ENCODE measurements at regions not wholly inside any gene's neighbourhood (a gene's known extent, or its start where the extent isn't known, plus 50 kb on each side); places are given as distances from the start of the nearest gene placed in this dataset.

DNA sequence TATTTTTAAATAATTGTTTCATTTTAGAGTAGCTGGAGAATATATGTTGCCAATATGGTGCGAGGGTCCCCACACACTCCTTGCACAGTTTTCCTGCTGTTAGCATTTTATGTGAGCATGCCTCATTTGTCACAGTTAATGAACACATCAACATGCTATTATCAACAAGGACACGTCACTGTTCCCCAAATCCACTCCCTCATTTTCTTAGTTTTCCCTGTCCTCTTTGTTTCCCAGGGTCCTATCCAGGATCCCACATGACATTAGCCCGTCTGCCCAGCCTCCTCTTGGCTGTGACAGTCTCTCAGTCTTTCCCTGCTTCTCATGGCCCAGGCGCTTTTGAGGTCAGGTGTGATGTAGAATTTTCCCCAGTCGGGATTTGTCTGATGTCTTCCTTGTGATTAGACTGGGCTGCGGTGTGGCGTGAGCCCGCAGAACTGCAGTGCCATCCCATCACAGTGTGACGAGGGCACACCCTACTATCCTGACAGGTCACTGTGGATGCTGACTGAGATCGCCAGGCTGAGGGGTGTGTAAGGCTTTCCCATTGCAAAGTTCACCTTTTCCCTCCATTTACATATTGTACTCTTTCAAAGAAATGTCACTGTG lies 450.6 kb upstream of the B3GAT1 start (continued):
- TF ChIP-seq RNF2 (IDR thresholded peaks at IDR 0.05; ENCODE audit: borderline replicate concordance, low read depth, low read length, missing control alignments, poor library complexity, severe bottlenecking) (no peak), POLR2AphosphoS5 (IDR thresholded peaks at IDR 0.05; ENCODE audit: low read depth, low read length) (no peak), FOSL1 (IDR thresholded peaks at IDR 0.05; ENCODE audit: insufficient read depth, low read depth, low read length) (no peak), KDM4A (IDR thresholded peaks at IDR 0.05; ENCODE audit: low read depth, low read length, severe bottlenecking) (no peak), CBX8 (IDR thresholded peaks at IDR 0.05; ENCODE audit: borderline replicate concordance, low read depth, low read length) (no peak), EGR1 (IDR thresholded peaks at IDR 0.05; ENCODE audit: borderline replicate concordance, low read depth, low read length) (no peak)
- TF ChIP-seq, protein P1, sequence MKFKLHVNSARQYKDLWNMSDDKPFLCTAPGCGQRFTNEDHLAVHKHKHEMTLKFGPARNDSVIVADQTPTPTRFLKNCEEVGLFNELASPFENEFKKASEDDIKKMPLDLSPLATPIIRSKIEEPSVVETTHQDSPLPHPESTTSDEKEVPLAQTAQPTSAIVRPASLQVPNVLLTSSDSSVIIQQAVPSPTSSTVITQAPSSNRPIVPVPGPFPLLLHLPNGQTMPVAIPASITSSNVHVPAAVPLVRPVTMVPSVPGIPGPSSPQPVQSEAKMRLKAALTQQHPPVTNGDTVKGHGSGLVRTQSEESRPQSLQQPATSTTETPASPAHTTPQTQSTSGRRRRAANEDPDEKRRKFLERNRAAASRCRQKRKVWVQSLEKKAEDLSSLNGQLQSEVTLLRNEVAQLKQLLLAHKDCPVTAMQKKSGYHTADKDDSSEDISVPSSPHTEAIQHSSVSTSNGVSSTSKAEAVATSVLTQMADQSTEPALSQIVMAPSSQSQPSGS (IDR thresholded peaks at IDR 0.05; ENCODE audit: low read length), result no peak
